Mononuclear cell (primary cell): ENCODE measurements at regions not wholly inside any gene's neighbourhood (a gene's known extent, or its start where the extent isn't known, plus 50 kb on each side); places are given as distances from the start of the nearest gene placed in this dataset.

Experiments used
- H3K27me3 ChIP-seq: 2 replicates; pipeline ENCODE4 v1.6.0; 2011; ENCODE audit warnings: low read length, control low read depth; ENCODE audit not compliant: insufficient read depth
- H3K4me1 ChIP-seq: 2 replicates; pipeline ENCODE4 v1.5.1; 2011; ENCODE audit warnings: mild to moderate bottlenecking, low read length, control low read depth; ENCODE audit not compliant: insufficient read depth
- H3K4me3 ChIP-seq: 2 replicates; pipeline ENCODE4 v1.5.1; 2011; ENCODE audit warnings: mild to moderate bottlenecking, low read length, moderate library complexity
- H3K9me3 ChIP-seq: 2 replicates; pipeline ENCODE4 v1.5.1; 2011; ENCODE audit warnings: low read depth, mild to moderate bottlenecking, control low read depth, low read length

- Histone ChIP-seq H3K4me1 (no peaks in the 10 kb centered on the region), H3K27me3 (no peaks in the 10 kb centered on the region), H3K9me3 (no peaks in the 10 kb centered on the region), H3K4me3 (no peak overlapping the region)
Measured at GRCh38 chr2:144074450-144074849, 445.5 kb downstream of the ZEB2 start.

GRCh38 chr2:144071461-144071860, 448.5 kb downstream of the ZEB2 start:
- H3K27me3 ChIP-seq = no peaks in the 10 kb centered on the region
- H3K4me1 ChIP-seq = no peaks in the 10 kb centered on the region
- no peak overlapping the region for H3K4me3 ChIP-seq
- no peaks in the 10 kb centered on the region for H3K9me3 ChIP-seq

- H3K9me3 ChIP-seq = no peaks in the 10 kb centered on the region
- H3K4me1 ChIP-seq = no peaks in the 10 kb centered on the region
- H3K4me3 ChIP-seq = no peak overlapping the region
- H3K27me3 ChIP-seq = no peaks in the 10 kb centered on the region
Measured at GRCh38 chr2:144067506-144067905, 452.4 kb downstream of the ZEB2 start.

DNA sequence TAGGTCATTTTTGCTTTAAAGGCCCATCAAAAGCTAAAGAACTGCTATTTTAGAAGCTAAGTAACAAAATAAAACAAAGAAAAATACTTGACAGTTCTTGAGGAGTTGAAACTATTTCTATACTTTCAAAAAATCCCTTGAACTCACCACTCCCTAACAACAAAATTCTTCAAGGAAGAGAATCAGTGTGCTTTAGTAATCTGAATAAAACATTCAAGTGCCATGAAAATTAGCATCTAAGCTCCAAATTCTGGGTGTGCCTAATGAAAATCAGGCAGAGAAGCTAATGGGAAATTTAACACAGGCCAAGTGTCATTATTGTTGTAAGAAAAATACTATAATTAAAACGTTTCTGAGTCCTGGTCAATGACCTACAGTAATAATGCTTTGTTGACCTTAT, 456.3 kb downstream of the ZEB2 start:
- Histone ChIP-seq H3K4me1 (no peaks in the 10 kb centered on the region), H3K9me3 (no peaks in the 10 kb centered on the region), H3K4me3 (no peak overlapping the region), H3K27me3 (no peaks in the 10 kb centered on the region)

DNA sequence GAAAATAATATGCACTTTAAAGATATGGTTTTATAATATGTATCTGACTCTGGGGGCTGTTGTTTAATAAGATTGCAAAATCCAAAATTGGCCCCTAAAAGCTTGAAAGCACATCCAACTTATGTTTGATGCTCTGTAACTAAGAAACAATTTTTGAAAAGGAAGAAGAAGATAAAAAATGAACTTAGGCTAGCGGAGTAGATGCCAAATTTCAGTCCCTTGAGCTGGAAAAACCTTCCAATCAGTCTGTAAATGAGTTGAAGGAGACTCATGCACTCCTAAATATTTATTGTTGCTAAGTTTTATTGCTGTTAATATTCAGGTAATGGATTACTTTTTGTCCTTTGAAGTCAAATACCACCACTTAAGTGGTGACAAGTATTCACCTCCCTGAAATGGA, 465.0 kb downstream of the ZEB2 start:
- Histone ChIP-seq H3K27me3 (no peaks in the 10 kb centered on the region), H3K9me3 (no peaks in the 10 kb centered on the region), H3K4me1 (no peaks in the 10 kb centered on the region), H3K4me3 (no peak overlapping the region)

- no peaks in the 10 kb centered on the region for H3K4me1 ChIP-seq
- no peak overlapping the region for H3K4me3 ChIP-seq
- H3K27me3 ChIP-seq = no peaks in the 10 kb centered on the region
- H3K9me3 ChIP-seq = no peaks in the 10 kb centered on the region
Measured at GRCh38 chr2:144052083-144052482, 467.8 kb downstream of the ZEB2 start.

GRCh38 chr2:144049137-144049536, 470.8 kb downstream of the ZEB2 start:
- H3K27me3 ChIP-seq = no peaks in the 10 kb centered on the region
- H3K9me3 ChIP-seq = no peaks in the 10 kb centered on the region
- H3K4me3 ChIP-seq = no peak overlapping the region
- H3K4me1 ChIP-seq = no peaks in the 10 kb centered on the region

DNA sequence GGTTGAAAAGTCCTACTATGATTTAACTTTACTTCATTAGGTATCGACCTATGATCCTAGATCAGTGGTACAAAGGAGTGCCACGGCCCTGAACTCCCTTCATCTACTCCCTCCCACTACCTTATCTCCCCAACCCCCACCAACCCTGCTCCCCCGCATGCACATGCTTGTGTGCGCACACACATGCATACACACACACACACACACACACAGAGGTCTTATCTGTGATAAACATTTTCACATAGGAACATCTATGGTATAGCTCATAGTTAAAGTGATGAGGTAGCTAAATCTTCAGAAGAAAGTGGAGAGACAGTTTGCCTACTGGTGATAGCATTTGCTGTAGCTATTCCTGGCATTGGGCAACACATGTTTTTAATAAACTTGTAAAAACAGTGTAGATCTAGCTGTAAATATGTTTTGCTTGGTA, 471.3 kb downstream of the ZEB2 start:
- no peaks in the 10 kb centered on the region for H3K9me3 ChIP-seq
- H3K4me3 ChIP-seq = no peak overlapping the region
- no peaks in the 10 kb centered on the region for H3K27me3 ChIP-seq
- H3K4me1 ChIP-seq = no peaks in the 10 kb centered on the region

GRCh38 chr2:144042751-144043150, 477.2 kb downstream of the ZEB2 start:
- H3K9me3 ChIP-seq = no peaks in the 10 kb centered on the region

DNA sequence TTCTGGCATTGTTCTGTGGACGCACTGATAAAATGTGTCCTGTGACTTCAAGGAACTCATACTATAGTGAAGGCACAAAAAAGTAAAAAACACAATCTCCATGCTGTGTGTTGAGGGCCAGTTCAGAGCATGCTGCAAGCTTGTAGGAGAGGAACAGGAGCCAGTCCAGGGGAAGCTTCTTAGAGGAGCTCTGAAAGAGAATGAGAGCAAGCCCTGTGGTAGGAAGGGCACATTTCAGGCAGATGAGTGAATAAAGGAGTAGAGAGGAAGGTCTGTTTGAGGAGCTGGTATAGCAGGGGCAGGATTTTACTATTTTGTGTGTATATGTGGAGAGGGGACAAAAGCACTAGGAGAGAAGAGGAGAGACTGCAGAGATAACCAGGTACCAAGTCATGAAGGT, 478.3 kb downstream of the ZEB2 start:
- H3K4me3 ChIP-seq = no peak overlapping the region

More at GRCh38 chr2:144042751-144043150, 477.2 kb downstream of the ZEB2 start:
- H3K4me3 ChIP-seq = no peak overlapping the region
- H3K4me1 ChIP-seq = no peaks in the 10 kb centered on the region
- no peaks in the 10 kb centered on the region for H3K27me3 ChIP-seq

DNA sequence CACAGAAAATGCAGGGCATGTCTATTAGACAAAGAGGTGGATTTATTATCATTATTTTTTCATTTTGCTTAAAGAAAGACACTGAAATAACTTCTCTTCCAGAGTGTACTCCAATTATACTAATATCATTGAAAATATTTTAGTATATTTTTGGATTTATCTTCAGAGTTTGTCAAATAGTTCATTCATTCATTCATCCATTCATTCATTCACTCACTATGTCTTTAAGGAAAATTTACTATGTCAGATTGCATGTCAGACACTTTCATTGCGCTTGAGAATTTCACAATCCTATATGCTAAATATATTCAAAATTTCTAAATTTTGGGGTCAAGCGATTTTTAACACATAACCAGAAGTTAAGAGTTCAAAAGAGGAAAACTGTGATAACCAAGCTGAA, 479.1 kb downstream of the ZEB2 start:
- no peaks in the 10 kb centered on the region for H3K4me1 ChIP-seq

More for the DNA sequence above, 478.3 kb downstream of the ZEB2 start:
- Histone ChIP-seq H3K9me3 (no peaks in the 10 kb centered on the region), H3K4me1 (no peaks in the 10 kb centered on the region), H3K27me3 (no peaks in the 10 kb centered on the region)

DNA sequence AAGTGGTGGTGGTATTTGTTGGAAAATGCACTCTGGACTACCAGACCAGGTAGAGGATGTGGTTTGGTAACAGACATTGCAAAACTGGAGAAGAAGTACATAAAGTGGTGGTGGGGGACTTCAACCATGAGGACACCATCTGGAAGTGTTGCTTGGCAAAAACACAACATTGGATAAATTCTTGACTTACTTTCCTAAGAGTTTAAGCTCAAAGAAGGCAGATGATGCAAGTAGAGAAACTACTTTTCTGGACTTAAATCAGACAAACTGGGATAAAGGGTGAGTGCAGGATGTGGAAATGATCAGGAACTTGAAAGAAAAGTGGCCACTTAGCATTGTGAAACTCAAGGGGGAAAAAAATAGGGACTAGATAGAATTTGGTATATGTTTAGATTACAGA, 487.4 kb downstream of the ZEB2 start:
- H3K9me3 ChIP-seq = no peaks in the 10 kb centered on the region
- no peaks in the 10 kb centered on the region for H3K4me1 ChIP-seq
- H3K4me3 ChIP-seq = no peak overlapping the region

More for the DNA sequence above, 479.1 kb downstream of the ZEB2 start:
- Histone ChIP-seq H3K9me3 (no peaks in the 10 kb centered on the region), H3K4me3 (no peak overlapping the region), H3K27me3 (no peaks in the 10 kb centered on the region)

DNA sequence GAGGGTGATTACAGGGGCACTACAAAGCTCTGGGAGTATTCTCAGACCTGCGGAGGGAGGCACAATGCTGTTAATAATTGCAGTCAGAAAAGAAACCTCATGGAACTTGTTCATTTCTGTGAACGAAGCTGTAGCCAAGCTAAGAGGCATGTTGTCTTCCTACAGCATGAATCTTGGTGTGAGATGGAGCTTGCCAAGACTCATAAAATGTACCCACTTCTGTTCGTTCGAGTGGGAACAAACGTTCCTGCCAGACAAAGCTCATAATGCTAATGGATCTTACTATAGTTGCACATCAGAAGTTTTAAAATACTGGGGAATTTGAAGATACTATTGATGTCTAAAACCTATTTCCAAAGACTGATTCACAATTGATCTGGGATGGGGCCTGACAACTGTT, 489.1 kb downstream of the ZEB2 start:
- Histone ChIP-seq H3K9me3 (no peaks in the 10 kb centered on the region), H3K4me3 (no peak overlapping the region), H3K27me3 (no peaks in the 10 kb centered on the region), H3K4me1 (no peaks in the 10 kb centered on the region)

More for the DNA sequence above, 487.4 kb downstream of the ZEB2 start:
- no peaks in the 10 kb centered on the region for H3K27me3 ChIP-seq

GRCh38 chr2:144027593-144027992, 492.3 kb downstream of the ZEB2 start:
- Histone ChIP-seq H3K4me3 (no peak overlapping the region), H3K9me3 (no peaks in the 10 kb centered on the region), H3K27me3 (no peaks in the 10 kb centered on the region), H3K4me1 (no peaks in the 10 kb centered on the region)

DNA sequence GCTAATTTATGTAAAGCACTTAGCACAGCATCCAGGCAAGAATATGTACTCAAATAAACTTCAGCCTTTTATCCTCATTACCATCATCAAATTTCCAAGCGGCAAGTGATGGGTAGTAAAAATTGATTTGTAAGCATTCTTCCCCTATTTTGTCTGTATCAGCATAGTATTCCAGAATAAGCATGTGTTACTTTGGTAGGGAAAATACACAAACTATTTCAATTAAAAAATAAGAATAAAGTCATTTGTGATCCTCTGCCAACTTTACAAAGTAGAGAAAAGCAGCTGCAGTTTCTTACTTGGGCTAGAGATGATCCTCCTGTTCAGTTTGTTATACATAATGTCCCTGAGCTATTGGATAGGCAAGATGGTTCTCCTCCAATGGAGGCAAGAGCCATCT, 493.2 kb downstream of the ZEB2 start:
- Histone ChIP-seq H3K4me3 (no peak overlapping the region), H3K27me3 (no peaks in the 10 kb centered on the region), H3K4me1 (no peaks in the 10 kb centered on the region), H3K9me3 (no peaks in the 10 kb centered on the region)

- H3K27me3 ChIP-seq = no peaks in the 10 kb centered on the region
- H3K4me3 ChIP-seq = no peak overlapping the region
- no peaks in the 10 kb centered on the region for H3K9me3 ChIP-seq
- no peaks in the 10 kb centered on the region for H3K4me1 ChIP-seq
Measured at GRCh38 chr2:144020047-144020446, 499.9 kb downstream of the ZEB2 start.
